ENCODE measurements at regions not wholly inside any gene's neighbourhood (a gene's known extent, or its start where the extent isn't known, plus 50 kb on each side); places are given as distances from the start of the nearest gene placed in this dataset.
"Not testable (repeated sequence)": the region's sequence is repeated elsewhere in the genome, so short reads cannot be mapped to it uniquely, and the experiment has no call there.

- no peak for DNase-seq (ENCODE audit: low read depth in 2 of 2)
Observed at GRCh38 chr2:239804161-239805042, 220.7 kb downstream of the NDUFA10 start.

DNA sequence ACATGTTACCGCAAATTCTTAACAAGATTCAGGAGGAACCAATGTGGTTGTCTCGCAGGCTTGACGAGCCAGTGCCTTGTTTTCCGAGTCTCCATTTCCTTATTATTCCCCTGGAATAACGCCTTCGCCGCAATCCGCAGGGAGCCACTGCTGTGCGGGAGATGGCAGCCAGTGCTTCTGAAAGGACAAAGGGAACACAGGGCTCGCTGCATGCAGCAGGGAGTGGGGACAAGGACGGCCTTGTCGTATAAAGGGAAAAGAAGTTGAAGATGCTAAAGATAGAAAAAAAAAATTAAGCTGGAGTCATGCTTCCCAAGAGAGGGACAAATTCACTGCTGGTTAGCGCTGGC, 221.4 kb downstream of the NDUFA10 start:
- DNase-seq (ENCODE audit: low read depth in 2 of 2), result no peak

- no peak for DNase-seq (ENCODE audit: low read depth in 2 of 2)
Observed at GRCh38 chr2:239803102-239803765, 221.9 kb downstream of the NDUFA10 start.

DNA sequence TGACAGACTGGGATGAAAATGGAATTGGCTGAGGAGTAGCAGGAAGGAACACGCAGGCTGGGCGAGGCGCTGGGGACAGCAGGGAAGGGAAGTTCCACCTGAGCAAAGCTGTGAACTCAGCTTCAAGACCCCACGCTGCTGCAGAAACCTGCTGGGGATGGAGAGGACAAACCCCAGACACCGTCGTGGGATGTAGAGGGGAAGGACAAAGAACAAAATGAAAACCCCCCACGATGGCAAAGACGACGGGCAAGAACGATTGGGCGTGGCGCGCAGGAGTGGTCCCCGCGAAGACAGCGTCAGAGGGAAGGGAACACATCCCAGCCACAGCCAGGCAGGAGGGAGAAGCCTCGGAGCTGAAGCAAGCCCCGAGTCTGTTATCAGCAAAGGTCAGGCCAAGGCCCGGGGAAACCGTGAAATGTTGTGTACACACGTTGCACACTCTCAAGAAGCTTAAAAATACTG, 222.9 kb downstream of the NDUFA10 start:
- no peak for DNase-seq (ENCODE audit: low read depth in 2 of 2)

GRCh38 chr2:239801404-239802184, 223.5 kb downstream of the NDUFA10 start:
- DNase-seq (ENCODE audit: low read depth in 2 of 2), result no peak

DNA sequence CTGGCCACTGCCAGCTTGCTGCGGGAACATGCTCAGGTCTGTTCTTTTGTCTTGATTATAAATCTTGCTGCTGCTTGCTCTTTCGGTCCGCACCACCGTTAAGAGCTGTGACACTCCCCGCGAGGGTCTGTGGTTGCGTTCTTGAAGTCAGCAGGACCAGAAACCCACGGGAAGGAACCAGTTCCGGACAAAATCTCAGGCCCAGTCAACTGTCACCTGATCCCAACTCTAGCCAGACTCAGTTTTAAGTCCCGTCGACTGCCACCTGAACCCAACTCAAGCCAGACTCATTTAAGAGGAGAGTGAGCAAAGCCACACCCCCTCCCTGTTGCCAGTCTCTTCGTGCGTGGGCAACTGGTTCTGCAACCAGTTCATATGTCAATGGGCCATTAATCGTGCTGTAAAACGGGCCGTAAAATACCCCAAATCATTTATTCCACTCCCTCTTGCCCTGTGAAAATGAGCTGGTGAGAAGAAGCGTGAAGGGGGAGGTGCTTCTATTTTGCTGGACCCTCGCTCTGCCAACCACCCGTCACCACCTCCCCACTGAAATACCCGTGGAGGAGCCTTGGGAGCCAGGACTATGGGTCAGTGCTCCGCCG, 224.3 kb downstream of the NDUFA10 start:
- no peak for DNase-seq (ENCODE audit: low read depth in 2 of 2)

- no peak for DNase-seq (ENCODE audit: low read depth in 2 of 2)
Observed at GRCh38 chr2:239797316-239797715, 227.8 kb downstream of the NDUFA10 start.

DNA sequence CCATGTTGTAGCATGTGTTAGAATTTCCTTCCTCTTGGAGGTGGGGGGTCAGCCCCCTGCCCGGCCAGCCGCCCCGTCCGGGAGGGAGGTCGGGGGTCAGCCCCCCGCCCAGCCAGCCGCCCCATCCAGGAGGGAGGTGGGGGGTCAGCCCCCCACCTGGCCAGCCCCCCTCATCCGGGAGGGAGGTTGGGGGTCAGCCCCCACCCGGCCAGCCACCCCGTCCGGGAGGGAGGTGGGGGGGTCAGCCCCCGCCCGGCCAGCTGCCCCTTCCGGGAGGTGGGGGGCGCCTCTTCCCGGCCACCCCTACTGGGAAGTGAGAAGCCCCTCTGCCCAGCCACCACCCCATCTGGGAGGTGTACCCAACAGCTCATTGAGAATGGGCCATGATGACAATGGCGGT, 229.4 kb downstream of the NDUFA10 start:
- DNase-seq (ENCODE audit: low read depth in 2 of 2), result not testable (repeated sequence)

- DNase-seq (ENCODE audit: low read depth in 2 of 2), result no peak
Observed at GRCh38 chr2:239793836-239794235, 231.3 kb downstream of the NDUFA10 start.

- DNase-seq (ENCODE audit: low read depth in 2 of 2), result no peak
Observed at GRCh38 chr2:239793086-239793485, 232.1 kb downstream of the NDUFA10 start.

DNA sequence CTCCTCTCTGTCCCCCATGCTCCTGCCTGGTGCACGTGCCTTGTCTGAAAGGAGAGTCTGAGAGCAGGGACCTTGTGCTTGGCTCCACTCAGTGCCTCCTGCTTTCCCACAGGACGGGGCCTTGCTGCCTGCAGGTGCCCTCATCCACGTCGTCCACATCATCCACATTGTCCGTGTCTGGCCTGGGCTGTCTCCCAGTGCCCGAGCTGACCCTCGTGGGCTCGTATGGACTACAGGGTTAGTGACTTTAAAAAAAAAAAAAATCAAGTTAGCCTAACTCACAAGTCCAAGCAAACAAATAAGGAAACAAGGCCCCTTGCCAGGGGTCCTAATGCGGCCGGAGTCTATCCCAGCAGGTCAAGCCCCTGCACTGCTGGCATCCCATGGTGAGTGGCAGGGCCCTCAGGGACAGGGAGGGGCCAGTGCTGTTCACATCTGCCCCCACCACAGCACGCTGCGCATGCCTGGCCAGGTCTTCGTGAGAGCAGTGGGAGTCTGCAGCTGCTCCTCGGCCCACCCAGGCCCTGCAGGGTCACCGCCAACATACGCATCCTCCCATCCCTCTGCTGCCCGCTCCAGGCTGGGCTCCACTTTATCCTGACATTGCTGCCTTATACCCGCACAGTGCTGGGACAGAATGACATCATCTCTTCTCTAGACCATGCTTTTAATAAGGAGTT, 232.6 kb downstream of the NDUFA10 start:
- no peak for DNase-seq (ENCODE audit: low read depth in 2 of 2)

GRCh38 chr2:239791526-239792404, 233.4 kb downstream of the NDUFA10 start:
- DNase-seq (ENCODE audit: low read depth in 2 of 2), result no peak

DNA sequence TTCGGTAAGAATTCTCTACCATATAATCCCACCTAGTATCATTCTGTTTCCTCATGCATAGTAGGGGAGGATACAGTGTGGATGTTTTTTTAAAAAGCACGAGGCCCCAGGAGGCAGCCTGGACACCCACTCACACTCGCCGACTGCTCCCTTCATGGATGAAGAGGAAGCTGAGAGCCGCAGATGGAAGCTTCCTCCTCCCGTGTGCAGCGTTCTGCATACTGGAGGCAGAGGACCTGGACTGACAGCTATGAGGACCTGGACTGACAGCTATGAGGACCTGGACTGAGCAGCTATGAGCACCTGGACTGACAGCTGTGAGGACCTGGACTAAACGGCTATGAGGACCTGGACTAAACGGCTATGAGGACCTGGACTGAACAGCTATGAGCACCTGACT, 234.4 kb downstream of the NDUFA10 start:
- no peak for DNase-seq (ENCODE audit: low read depth in 2 of 2)

GRCh38 chr2:239790313-239790712, 234.8 kb downstream of the NDUFA10 start:
- DNase-seq (ENCODE audit: low read depth in 2 of 2), result no peak

- no peak for DNase-seq (ENCODE audit: low read depth in 2 of 2)
Observed at GRCh38 chr2:239789711-239790110, 235.4 kb downstream of the NDUFA10 start.

GRCh38 chr2:239788576-239789098, 236.5 kb downstream of the NDUFA10 start:
- no peak for DNase-seq (ENCODE audit: low read depth in 2 of 2)

GRCh38 chr2:239787538-239788050, 237.5 kb downstream of the NDUFA10 start:
- no peak for DNase-seq (ENCODE audit: low read depth in 2 of 2)

DNA sequence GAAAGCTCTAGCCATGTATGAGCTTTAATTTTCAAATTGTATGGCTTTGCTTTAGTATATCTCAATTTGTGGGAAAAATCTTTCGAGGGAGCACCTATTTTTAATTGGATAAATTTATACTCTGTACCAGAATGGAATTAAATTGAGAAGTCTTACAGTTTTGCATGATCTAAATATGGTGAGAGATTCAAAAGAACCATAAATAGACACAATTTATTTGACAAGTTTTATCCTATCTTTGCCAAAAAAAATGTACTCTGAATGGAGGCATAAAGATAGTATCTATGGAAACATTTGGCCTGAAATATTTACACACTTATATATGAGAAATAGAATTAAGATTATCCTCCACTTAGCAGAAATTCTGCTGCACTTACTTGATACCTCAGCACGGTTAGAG, 238.4 kb downstream of the NDUFA10 start:
- no peak for DNase-seq (ENCODE audit: low read depth in 2 of 2)

GRCh38 chr2:239781454-239781853, 243.7 kb downstream of the NDUFA10 start:
- no peak for DNase-seq (ENCODE audit: low read depth in 2 of 2)

All from stimulated activated CD8-positive, alpha-beta memory T cell treated with anti-CD3 and anti-CD28 coated beads, Interleukin-15, amount 100 ng/mL, for 4 hours (primary cell).